COLO668 (cell line): ENCODE measurements at regions not wholly inside any gene's neighbourhood (a gene's known extent, or its start where the extent isn't known, plus 50 kb on each side); places are given as distances from the start of the nearest gene placed in this dataset.

Source experiments
- DNase-seq: peaks from one replicate; lab custom pipeline; 2025; ENCODE audit not compliant: unreplicated experiment; lab: John Stamatoyannopoulos, UW

GRCh38 chr5:114018186-114018585 lies 343.7 kb upstream of the KCNN2 start:
- DNase-seq: no peak

DNA sequence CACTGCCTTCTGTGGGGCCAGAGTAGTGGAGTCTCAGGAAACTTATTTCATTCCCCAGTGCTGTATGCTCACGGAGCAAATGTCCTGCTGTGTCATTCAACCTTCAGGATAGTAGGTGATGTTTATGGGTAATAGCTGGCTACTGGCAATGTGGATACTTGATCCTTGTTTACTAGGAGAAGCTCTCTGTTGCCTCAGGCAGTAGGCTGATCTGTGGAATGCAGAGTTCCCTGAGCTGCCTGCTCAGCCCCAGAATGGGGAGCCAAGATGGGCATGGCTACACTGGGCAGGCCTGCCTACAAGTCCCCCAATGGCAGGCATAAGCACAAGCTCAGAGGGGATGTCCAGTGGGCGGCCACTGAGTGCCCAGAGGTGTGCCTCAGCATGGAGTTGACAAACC lies 323.1 kb upstream of the KCNN2 start:
- DNase-seq: no peak

DNA sequence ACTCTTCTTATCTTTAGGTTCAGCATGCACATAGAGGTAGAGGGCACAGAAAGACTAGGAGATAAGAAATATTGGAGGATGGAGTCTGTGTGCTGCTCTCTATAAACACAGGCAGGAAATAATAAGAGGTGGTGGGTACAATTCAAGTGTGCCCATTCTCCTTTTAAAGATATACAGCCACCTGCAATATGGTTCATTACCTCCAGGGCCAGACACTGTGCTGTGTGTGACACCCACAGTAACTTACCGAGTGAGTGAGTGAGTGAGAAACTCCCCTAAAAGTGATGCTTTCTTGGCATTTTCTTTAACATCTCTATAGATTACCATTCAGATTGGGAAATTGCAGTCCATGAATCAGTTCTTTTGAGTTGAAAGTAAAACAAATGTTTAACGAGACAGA lies 311.8 kb upstream of the KCNN2 start:
- no peak for DNase-seq

DNA sequence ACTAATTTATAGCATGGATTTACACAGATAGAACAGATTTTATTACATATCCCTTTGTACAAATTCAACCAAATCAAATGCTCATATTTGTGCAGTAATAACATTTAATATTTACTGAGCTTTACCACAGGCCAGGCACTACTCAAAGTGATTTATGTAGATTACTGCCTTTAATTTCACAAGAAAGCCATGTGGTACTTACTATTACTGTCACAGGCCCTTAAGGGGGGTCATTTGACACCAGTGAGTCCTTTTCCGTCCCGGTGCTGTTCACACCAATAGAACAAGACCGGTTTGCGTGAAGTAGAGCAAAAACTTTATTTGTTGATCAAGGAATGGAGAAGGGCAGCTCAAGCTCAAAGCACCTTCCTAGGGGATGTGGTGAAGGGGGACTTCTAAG lies 308.5 kb upstream of the KCNN2 start:
- DNase-seq: no peak

DNA sequence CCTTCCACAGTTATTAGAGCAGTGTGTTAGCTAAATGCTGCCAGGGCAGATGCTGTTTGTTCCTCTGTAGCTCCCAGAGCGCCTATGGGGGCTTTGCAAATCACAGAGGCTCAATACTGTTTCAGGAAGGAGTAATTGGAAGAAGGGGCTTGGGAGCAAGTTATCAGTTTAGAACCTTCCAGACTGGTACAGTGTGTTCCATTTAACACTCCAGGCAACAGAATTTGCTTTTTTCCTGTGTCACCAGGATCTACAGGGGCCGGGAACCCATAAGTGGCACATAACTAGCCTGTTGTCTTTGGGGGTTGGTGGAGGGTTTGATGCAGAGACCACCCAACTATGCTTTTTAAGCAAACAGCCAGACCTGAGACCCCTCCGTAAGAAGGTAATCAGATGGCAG lies 307.3 kb upstream of the KCNN2 start:
- no peak for DNase-seq

DNA sequence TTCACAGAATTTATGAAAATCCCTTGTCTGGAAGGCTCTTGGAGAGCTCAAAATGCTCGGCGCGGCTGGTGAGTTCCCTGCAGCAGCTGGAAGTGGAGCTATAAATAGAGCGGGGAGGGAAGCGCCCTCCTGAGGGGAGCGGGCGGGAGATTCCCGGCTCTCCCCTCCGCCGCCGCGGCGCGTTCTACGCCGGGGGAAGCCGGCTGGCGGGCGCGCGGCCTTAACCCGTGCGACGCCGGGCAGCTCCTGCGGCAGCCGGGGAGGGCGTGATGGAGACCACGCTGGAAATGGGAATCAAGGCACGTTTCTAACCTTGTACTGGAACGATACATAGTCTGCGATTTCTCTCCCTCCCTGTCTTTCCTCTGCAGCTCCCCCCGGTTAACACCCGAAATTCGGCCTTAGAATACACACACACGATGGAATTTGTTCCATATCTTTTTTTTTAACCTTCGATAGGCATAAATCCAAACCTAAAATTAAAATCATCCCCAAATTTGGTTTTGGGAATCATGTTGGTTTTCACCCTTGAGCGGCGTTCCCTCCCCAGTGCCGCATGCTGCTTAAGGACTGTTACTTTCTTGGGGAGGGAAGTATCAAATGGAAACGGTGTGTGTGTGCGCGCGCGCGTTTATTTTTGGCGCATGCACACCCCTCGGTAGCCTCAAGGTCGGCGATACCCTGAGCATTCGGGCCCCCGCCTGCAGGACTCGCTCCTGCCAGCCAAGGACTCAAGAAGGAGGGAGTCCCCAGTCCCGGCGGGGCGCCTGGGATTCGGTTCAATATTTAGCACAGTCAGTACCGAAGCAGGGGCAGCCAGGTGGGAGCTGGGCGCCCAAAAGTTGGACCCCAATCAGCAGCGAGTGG lies 306.3 kb upstream of the KCNN2 start:
- DNase-seq: peak; percentile 62

- no peak for DNase-seq
Observed at GRCh38 chr5:114056185-114056538, 305.7 kb upstream of the KCNN2 start.

GRCh38 chr5:114060866-114061265 lies 301.0 kb upstream of the KCNN2 start:
- no peak for DNase-seq

GRCh38 chr5:114062932-114063867 lies 298.7 kb upstream of the KCNN2 start:
- no peak for DNase-seq

- no peak for DNase-seq
Observed at GRCh38 chr5:114065912-114066311, 296.0 kb upstream of the KCNN2 start.

- no peak for DNase-seq
Observed at GRCh38 chr5:114070093-114070722, 291.7 kb upstream of the KCNN2 start.

- no peak for DNase-seq
Observed at GRCh38 chr5:114089259-114089658, 272.6 kb upstream of the KCNN2 start.

DNA sequence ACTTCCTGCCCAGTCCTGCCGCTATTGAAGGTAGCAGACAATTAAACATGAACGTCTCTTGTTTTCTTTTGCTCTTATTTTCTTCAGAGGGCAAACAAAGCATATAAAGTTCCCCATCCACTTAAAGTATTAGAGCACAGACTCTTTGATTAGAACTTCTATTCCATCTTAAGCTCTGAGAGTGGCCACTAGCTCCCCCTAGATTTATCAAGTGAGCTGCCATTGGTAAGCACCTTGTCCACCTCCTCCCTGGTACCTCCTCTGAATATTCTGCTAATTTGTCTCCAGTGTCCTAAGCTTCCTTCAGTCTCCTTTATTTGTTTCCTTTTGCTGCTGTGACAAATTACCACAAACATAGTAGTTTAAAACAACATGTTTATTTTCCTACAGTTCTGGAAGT lies 264.3 kb upstream of the KCNN2 start:
- no peak for DNase-seq

DNA sequence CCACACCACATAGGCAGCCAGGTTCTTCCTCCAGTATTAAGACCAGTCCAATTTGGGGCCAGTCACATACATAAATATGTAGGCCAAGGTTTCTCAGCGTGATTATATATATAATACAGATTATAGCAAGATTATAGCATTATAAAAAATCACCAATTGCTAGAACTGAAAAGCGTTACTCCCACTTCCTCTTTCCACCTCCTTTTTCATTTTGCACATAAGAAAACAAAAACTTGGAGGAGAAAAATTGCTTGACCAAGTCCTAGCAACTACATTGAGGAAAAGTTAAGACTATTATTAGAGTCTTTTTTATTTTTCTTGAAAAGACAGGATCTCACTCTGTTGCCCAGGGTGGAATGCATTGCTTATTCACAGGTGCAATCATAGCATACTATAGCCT lies 262.7 kb upstream of the KCNN2 start:
- no peak for DNase-seq

GRCh38 chr5:114101153-114101552 lies 260.7 kb upstream of the KCNN2 start:
- DNase-seq: no peak

GRCh38 chr5:114113604-114114003 lies 248.3 kb upstream of the KCNN2 start:
- no peak for DNase-seq

GRCh38 chr5:114116981-114117380 lies 244.9 kb upstream of the KCNN2 start:
- DNase-seq: no peak

- no peak for DNase-seq
Observed at GRCh38 chr5:114118511-114118910, 243.4 kb upstream of the KCNN2 start.

- peak; percentile 3 for DNase-seq
Observed at GRCh38 chr5:114120166-114120565, 241.7 kb upstream of the KCNN2 start.

DNA sequence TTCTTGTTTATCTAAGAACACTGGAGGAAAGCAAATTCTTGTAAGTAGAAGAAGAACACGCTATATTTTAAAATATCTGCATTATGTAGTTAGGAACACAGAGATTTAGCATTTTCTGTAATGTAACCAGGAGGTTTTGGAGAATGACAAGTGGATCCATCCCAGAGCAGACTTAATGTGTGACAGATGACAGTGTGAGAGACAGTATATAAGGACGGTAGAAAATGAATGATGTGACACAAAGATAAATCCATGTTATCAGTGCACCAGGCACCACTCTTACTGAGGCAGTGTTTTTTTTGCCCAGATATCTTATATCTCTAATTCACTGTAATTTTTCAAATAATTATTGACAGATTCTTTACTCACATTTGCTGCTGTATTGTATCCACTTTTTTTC lies 239.0 kb upstream of the KCNN2 start:
- DNase-seq: no peak

DNA sequence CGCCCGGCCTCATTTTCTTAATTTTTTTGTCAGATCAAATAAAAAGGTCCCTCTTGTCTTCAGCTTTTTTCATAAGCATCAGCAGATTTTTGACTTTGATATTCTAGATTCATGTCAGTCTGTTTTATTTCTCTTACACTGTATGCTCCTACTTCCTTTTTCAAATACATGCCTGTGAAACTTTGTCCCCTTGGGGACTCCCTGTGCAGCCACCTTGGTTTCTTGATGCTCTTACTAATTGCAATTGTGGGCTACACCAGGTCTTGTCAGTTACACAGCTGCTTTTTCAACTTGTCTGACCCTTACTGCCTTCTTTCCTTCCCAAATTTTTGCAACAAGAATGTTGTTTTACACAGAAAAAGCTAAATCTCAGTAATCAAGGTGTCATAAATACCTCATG lies 238.2 kb upstream of the KCNN2 start:
- DNase-seq: no peak

- no peak for DNase-seq
Observed at GRCh38 chr5:114146398-114146797, 215.5 kb upstream of the KCNN2 start.
